ENCODE measurements at regions not wholly inside any gene's neighbourhood (a gene's known extent, or its start where the extent isn't known, plus 50 kb on each side); places are given as distances from the start of the nearest gene placed in this dataset.

- Histone ChIP-seq H3K4me1 (ENCODE audit: insufficient read depth, low read length) (no peaks in the 10 kb centered on the region), H3K27ac (ENCODE audit: extremely low read length, insufficient read depth, low read length) (no peak overlapping the region), H3K4me3 (replicated peaks in 1 of 3; ENCODE audit: insufficient read depth in 1 of 3, low read depth in 2 of 3, low read length in 3 of 3) (no peak overlapping the region), H4K20me1 (ENCODE audit: insufficient read depth, low read length) (no peaks in the 10 kb centered on the region), H2AFZ (ENCODE audit: low read length) (no peak overlapping the region), H3K4me2 (ENCODE audit: low read depth, low read length) (no peak overlapping the region), H3K79me2 (ENCODE audit: insufficient read depth, low read length) (no peaks in the 10 kb centered on the region), H3K9ac (ENCODE audit: insufficient read depth, low read depth, low read length) (no peak overlapping the region), H3K9me3 (ENCODE audit: low read length) (no peaks in the 10 kb centered on the region), H3K27me3 (ENCODE audit: control insufficient read depth in 1 of 2, insufficient read depth in 2 of 2, low read length in 2 of 2) (no peaks in the 10 kb centered on the region), H3K36me3 (replicated peaks in 1 of 2; ENCODE audit: control insufficient read depth in 1 of 2, insufficient read depth in 2 of 2, low read length in 2 of 2) (no peaks in the 10 kb centered on the region)
- ATAC-seq = no peak
- DNase-seq (ENCODE audit: low spot score) = no peak
- CTCF ChIA-PET (ENCODE audit: low intra/inter-chr PET ratio, low total read pairs) = no interaction called here
- POLR2A ChIA-PET = no interaction called here
- in situ Hi-C loops (cut with HindIII; ENCODE audit: extremely low pct_ligation_motif_present, low pct_unique_long_range_greater_than_20kb) (loop anchor here (10.0 kb wide), 1 partner anchor 318 kb away; no protein-coding TSS in a partner anchor), intact Hi-C loops (cut with micrococcal nuclease; ENCODE audit: unreplicated experiment) (loop anchor here (10.0 kb wide), 1 partner anchor 558 kb away; the partner anchor contains the start of gene SMIM30)
- no TSS peak for BruUV-seq (replicated peaks)
- TF ChIP-seq ZNF431 (CRISPR knock-in tag; IDR thresholded peaks at IDR 0.05; ENCODE audit: borderline replicate concordance, low read depth) (no peak), ZBTB10 (CRISPR knock-in tag; IDR thresholded peaks at IDR 0.05; ENCODE audit: borderline replicate concordance) (no peak), ELK4 (CRISPR knock-in tag; IDR thresholded peaks at IDR 0.05; ENCODE audit: borderline replicate concordance) (no peak), ZNF713 (CRISPR knock-in tag; IDR thresholded peaks at IDR 0.05) (no peak), BORCS8-MEF2B (CRISPR knock-in tag; IDR thresholded peaks at IDR 0.05) (no peak), TGIF2 (CRISPR knock-in tag; IDR thresholded peaks at IDR 0.05) (no peak), GATA4 (IDR thresholded peaks at IDR 0.05; ENCODE audit: borderline replicate concordance, low read depth) (no peak), FOXP4 (CRISPR knock-in tag; IDR thresholded peaks at IDR 0.05) (no peak), XBP1 (CRISPR knock-in tag; IDR thresholded peaks at IDR 0.05) (no peak)
- FAIRE-seq = no peak
- WGBS (ENCODE audit: low lambda C conversion rate) = 3% methylated on average over 1 of the region's 1 CpG
These were observed 75.8 kb downstream of the LSMEM1 start for GRCh38 chr7:112556633-112557032.

Data from HepG2 (cell line).